Choroid plexus epithelial cell (primary cell): ENCODE measurements at regions not wholly inside any gene's neighbourhood (a gene's known extent, or its start where the extent isn't known, plus 50 kb on each side); places are given as distances from the start of the nearest gene placed in this dataset.
A peak's percentile ranks its signal among the peaks of the same experiment; 100 is the strongest.
"Not testable (repeated sequence)": the region's sequence is repeated elsewhere in the genome, so short reads cannot be mapped to it uniquely, and the experiment has no call there.

Experiments used
- DNase-seq: peaks from one replicate; pipeline ENCODE4 v3.0.0-alpha.2; 2010; ENCODE audit warnings: low read depth
- H3K4me3 ChIP-seq: 2 replicates; pipeline ENCODE4 v1.5.1; 2011; ENCODE audit warnings: low read depth, mild to moderate bottlenecking, control low read depth, low read length, moderate library complexity
- TF ChIP-seq, protein P1 (sequence below): conservative IDR thresholded peaks from 2 replicates; pipeline ENCODE4 v1.5.1; 2011; ENCODE audit warnings: low read depth, mild to moderate bottlenecking, control low read depth, inconsistent platforms, low read length, moderate library complexity

GRCh38 chr18:42510540-42510939 lies 555.5 kb downstream of the PIK3C3 start:
- no peak for DNase-seq
- no peak overlapping the region for H3K4me3 ChIP-seq
- TF ChIP-seq, protein P1, sequence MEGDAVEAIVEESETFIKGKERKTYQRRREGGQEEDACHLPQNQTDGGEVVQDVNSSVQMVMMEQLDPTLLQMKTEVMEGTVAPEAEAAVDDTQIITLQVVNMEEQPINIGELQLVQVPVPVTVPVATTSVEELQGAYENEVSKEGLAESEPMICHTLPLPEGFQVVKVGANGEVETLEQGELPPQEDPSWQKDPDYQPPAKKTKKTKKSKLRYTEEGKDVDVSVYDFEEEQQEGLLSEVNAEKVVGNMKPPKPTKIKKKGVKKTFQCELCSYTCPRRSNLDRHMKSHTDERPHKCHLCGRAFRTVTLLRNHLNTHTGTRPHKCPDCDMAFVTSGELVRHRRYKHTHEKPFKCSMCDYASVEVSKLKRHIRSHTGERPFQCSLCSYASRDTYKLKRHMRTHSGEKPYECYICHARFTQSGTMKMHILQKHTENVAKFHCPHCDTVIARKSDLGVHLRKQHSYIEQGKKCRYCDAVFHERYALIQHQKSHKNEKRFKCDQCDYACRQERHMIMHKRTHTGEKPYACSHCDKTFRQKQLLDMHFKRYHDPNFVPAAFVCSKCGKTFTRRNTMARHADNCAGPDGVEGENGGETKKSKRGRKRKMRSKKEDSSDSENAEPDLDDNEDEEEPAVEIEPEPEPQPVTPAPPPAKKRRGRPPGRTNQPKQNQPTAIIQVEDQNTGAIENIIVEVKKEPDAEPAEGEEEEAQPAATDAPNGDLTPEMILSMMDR = no peak

GRCh38 chr18:42513441-42513840 lies 558.4 kb downstream of the PIK3C3 start:
- H3K4me3 ChIP-seq = no peak overlapping the region
- no peak for DNase-seq

GRCh38 chr18:42514512-42514911 lies 559.5 kb downstream of the PIK3C3 start:
- no peak overlapping the region for H3K4me3 ChIP-seq
- DNase-seq = peak; percentile 5
- TF ChIP-seq, protein P1 = no peak

More at GRCh38 chr18:42513441-42513840, 558.4 kb downstream of the PIK3C3 start:
- TF ChIP-seq, protein P1 = no peak

GRCh38 chr18:42517896-42518295 lies 562.9 kb downstream of the PIK3C3 start:
- DNase-seq = no peak
- TF ChIP-seq, protein P1 = no peak
- no peak overlapping the region for H3K4me3 ChIP-seq

DNA sequence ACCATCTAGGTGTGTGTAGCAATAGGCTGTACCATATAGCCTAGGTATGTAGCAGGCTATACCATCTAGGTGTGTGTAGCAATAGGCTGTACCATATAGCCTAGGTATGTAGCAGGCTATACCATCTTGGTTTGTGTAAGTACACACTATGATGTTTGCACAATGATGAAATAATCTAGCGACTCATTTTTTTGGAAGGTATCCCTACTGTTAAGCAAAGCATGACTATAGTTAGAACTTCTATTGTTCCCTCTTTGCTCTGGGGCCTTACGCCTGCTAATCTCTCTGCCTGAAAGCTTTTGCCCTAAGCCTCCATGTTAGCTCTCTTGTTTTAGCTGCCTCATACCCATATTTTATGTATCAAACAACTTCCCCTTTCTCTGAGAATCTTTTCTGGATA lies 563.3 kb downstream of the PIK3C3 start:
- DNase-seq, H3K4me3 ChIP-seq: not testable (repeated sequence)

GRCh38 chr18:42520138-42520537 lies 565.1 kb downstream of the PIK3C3 start:
- DNase-seq = no peak
- no peak overlapping the region for H3K4me3 ChIP-seq
- TF ChIP-seq, protein P1 = no peak

DNA sequence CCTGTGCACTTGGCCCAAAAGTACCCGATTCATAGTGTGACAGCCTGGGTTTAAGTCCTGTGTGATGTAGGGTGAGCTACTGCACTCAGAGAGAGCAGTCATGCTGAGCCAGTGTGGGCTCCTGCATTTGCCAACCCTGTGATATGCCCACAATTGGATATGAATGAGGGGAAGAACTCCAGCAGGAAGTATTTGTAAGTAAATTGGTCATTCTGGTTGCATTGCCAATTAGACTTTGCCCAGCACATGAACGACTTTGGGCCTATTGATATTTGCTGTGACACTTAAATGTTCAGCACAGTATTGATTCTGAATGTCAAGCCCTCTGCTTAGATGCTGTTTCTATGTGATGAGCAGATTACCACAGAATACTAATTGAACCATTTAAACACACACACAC lies 570.9 kb downstream of the PIK3C3 start:
- TF ChIP-seq, protein P1 = no peak
- DNase-seq = no peak

GRCh38 chr18:42527766-42528165 lies 572.7 kb downstream of the PIK3C3 start:
- TF ChIP-seq, protein P1 = no peak
- H3K4me3 ChIP-seq = no peak overlapping the region
- DNase-seq = no peak

More for the DNA sequence above, 570.9 kb downstream of the PIK3C3 start:
- no peak overlapping the region for H3K4me3 ChIP-seq
